SU-DHL-6 (cell line): ENCODE measurements at regions not wholly inside any gene's neighbourhood (a gene's known extent, or its start where the extent isn't known, plus 50 kb on each side); places are given as distances from the start of the nearest gene placed in this dataset.

Experiments used
- CTCF ChIP-seq: fragments of 200-600 bp; sonication (generic); IDR thresholded peaks from one replicate; pipeline ENCODE4 v1.5.1; 2017; ENCODE audit warnings: antibody characterized with exemption, mild to moderate bottlenecking, low read length, moderate library complexity; ENCODE audit not compliant: insufficient read depth, poor library complexity, severe bottlenecking
- EZH2phosphoT487 ChIP-seq: fragments of 200-600 bp; sonication (generic), shearing (Covaris generic); conservative IDR thresholded peaks from 2 replicates; pipeline ENCODE4 v1.6.1; 2018; ENCODE audit warnings: mild to moderate bottlenecking, antibody characterized with exemption, low read length, moderate library complexity, mixed read lengths

GRCh38 chr11:27241311-27242122, 121.5 kb downstream of the CCDC34 start:
- TF ChIP-seq CTCF: no peak
- TF ChIP-seq EZH2phosphoT487: no peak
